SK-N-MC (cell line): ENCODE measurements at regions not wholly inside any gene's neighbourhood (a gene's known extent, or its start where the extent isn't known, plus 50 kb on each side); places are given as distances from the start of the nearest gene placed in this dataset.

Experiments used
- EZH2 ChIP-seq: fragments of 200-600 bp; sonication (generic); IDR thresholded peaks from one replicate; pipeline ENCODE4 v1.6.1; 2017; ENCODE audit warnings: antibody characterized with exemption
- FOXP2 ChIP-seq: optimal IDR thresholded peaks from 2 replicates; pipeline ENCODE3; 2011; ENCODE audit warnings: mild to moderate bottlenecking, moderate library complexity; ENCODE audit not compliant: insufficient read depth; ENCODE audit errors: extremely low read length, control extremely low read depth
- POLR2AphosphoS5 ChIP-seq: IDR thresholded peaks from 2 replicates; pipeline ENCODE4 v1.6.1; 2012; ENCODE audit warnings: mild to moderate bottlenecking, low read depth, low read length, borderline replicate concordance

- TF ChIP-seq EZH2 (no peak), POLR2AphosphoS5 (no peak), FOXP2 (no peak)
These were observed 656.1 kb downstream of the COL12A1 start for GRCh38 chr6:74549746-74550145.
